Activated CD8-positive, alpha-beta T cell treated with anti-CD3 and anti-CD28 coated beads, Interleukin-2, amount 10 ng/mL, durations not matched to agents 7 days and 5 days (primary cell): ENCODE measurements at regions not wholly inside any gene's neighbourhood (a gene's known extent, or its start where the extent isn't known, plus 50 kb on each side); places are given as distances from the start of the nearest gene placed in this dataset.

Experiments used
- ATAC-seq: fragments of 150-1000 bp; cut with Tn5 transposase; one replicate; pipeline ENCODE4 v1.10.0; 2021; ENCODE audit warnings: moderate library complexity
- CTCF ChIA-PET: fragments of 350-600 bp; sonication (Branson Sonifier 250); formaldehyde crosslinking; loops from one replicate; lab custom pipeline; 2021; ENCODE audit warnings: antibody characterized with exemption; lab: Charles Lee
- POLR2A ChIA-PET: fragments of 350-600 bp; sonication (Branson Sonifier 250); formaldehyde crosslinking; loops from one replicate; lab custom pipeline; 2021; ENCODE audit warnings: antibody characterized with exemption; lab: Charles Lee
- DNase-seq: peaks from one replicate; pipeline ENCODE4 v3.0.0-alpha.2; 2020
- H3K27ac Mint-ChIP-seq: one replicate; pipeline ENCODE4 v1.8.0; 2021; ENCODE audit warnings: mild to moderate bottlenecking, mixed read lengths
- H3K27me3 Mint-ChIP-seq: one replicate; pipeline ENCODE4 v1.8.0; 2021; ENCODE audit warnings: low read depth, mixed read lengths
- H3K36me3 Mint-ChIP-seq: one replicate; pipeline ENCODE4 v1.8.0; 2021; ENCODE audit warnings: low read depth, mixed read lengths
- H3K4me1 Mint-ChIP-seq: one replicate; pipeline ENCODE4 v1.8.0; 2021; ENCODE audit warnings: low read depth, mixed read lengths
- H3K4me3 Mint-ChIP-seq: one replicate; pipeline ENCODE4 v1.8.0; 2021; ENCODE audit warnings: mild to moderate bottlenecking, mixed read lengths
- H3K9me3 Mint-ChIP-seq: one replicate; pipeline ENCODE4 v1.8.0; 2022; ENCODE audit warnings: mixed read lengths; ENCODE audit not compliant: insufficient read depth

- POLR2A ChIA-PET = no interaction called here
- DNase-seq = no peak
- Mint-ChIP-seq H3K36me3 (peaks cover 3% of the 10 kb centered on the region), H3K27me3 (no peaks in the 10 kb centered on the region), H3K9me3 (peaks cover 3% of the 10 kb centered on the region), H3K4me3 (no peak overlapping the region), H3K4me1 (peaks cover 5% of the 10 kb centered on the region), H3K27ac (no peak overlapping the region)
- no peak for ATAC-seq
- CTCF ChIA-PET = no interaction called here
Observed at GRCh38 chr21:28669321-28669720, 323.4 kb downstream of the LTN1 start.

- ATAC-seq = no peak
- Mint-ChIP-seq H3K4me1 (peaks cover under 1% of the 10 kb centered on the region), H3K27me3 (no peaks in the 10 kb centered on the region), H3K36me3 (no peaks in the 10 kb centered on the region), H3K27ac (no peak overlapping the region), H3K4me3 (no peak overlapping the region), H3K9me3 (peaks cover 3% of the 10 kb centered on the region)
- no peak for DNase-seq
- POLR2A ChIA-PET = no interaction called here
- CTCF ChIA-PET = no interaction called here
Observed at GRCh38 chr21:28663754-28664153, 328.9 kb downstream of the LTN1 start.

- DNase-seq = no peak
- H3K4me1 Mint-ChIP-seq = no peaks in the 10 kb centered on the region
- ChIA-PET CTCF (no interaction called here), POLR2A (no interaction called here)
- no peak for ATAC-seq
- no peak overlapping the region for H3K27ac Mint-ChIP-seq
- H3K27me3 Mint-ChIP-seq = no peaks in the 10 kb centered on the region
- no peak overlapping the region for H3K4me3 Mint-ChIP-seq
- peaks cover 3% of the 10 kb centered on the region for H3K9me3 Mint-ChIP-seq
- no peaks in the 10 kb centered on the region for H3K36me3 Mint-ChIP-seq
Observed at GRCh38 chr21:28663111-28663693, 329.5 kb downstream of the LTN1 start.

- ATAC-seq = no peak
- H3K27ac Mint-ChIP-seq = no peak overlapping the region
- POLR2A ChIA-PET = no interaction called here
- no peak overlapping the region for H3K4me3 Mint-ChIP-seq
- DNase-seq = no peak
- CTCF ChIA-PET = interaction anchor here (2.3 kb wide), 1 partner anchor 87 kb away, joined by 8 read pairs; no protein-coding TSS in a partner anchor
- H3K36me3 Mint-ChIP-seq = no peaks in the 10 kb centered on the region
- H3K27me3 Mint-ChIP-seq = no peaks in the 10 kb centered on the region
- H3K4me1 Mint-ChIP-seq = peaks cover 4% of the 10 kb centered on the region
- H3K9me3 Mint-ChIP-seq = peaks cover 5% of the 10 kb centered on the region
Observed at GRCh38 chr21:28657566-28657965, 335.1 kb downstream of the LTN1 start.

- DNase-seq = no peak
- ATAC-seq = no peak
- peaks cover 5% of the 10 kb centered on the region for H3K9me3 Mint-ChIP-seq
- no peak overlapping the region for H3K4me3 Mint-ChIP-seq
- no peaks in the 10 kb centered on the region for H3K27me3 Mint-ChIP-seq
- H3K36me3 Mint-ChIP-seq = no peaks in the 10 kb centered on the region
- H3K4me1 Mint-ChIP-seq = peaks cover 4% of the 10 kb centered on the region
- no peak overlapping the region for H3K27ac Mint-ChIP-seq
- POLR2A ChIA-PET = no interaction called here
- CTCF ChIA-PET = no interaction called here
Observed at GRCh38 chr21:28655471-28655870, 337.2 kb downstream of the LTN1 start.

- POLR2A ChIA-PET = no interaction called here
- CTCF ChIA-PET = no interaction called here
- Mint-ChIP-seq H3K27ac (no peak overlapping the region), H3K27me3 (no peaks in the 10 kb centered on the region), H3K4me1 (peaks cover 4% of the 10 kb centered on the region), H3K4me3 (no peak overlapping the region), H3K9me3 (peaks cover 5% of the 10 kb centered on the region), H3K36me3 (no peaks in the 10 kb centered on the region)
- ATAC-seq (no peak), DNase-seq (no peak)
Observed at GRCh38 chr21:28654406-28654805, 338.3 kb downstream of the LTN1 start.

- Mint-ChIP-seq H3K9me3 (no peaks in the 10 kb centered on the region), H3K4me3 (no peak overlapping the region), H3K36me3 (peaks cover 1% of the 10 kb centered on the region), H3K4me1 (no peaks in the 10 kb centered on the region), H3K27ac (no peak overlapping the region), H3K27me3 (no peaks in the 10 kb centered on the region)
- ChIA-PET POLR2A (no interaction called here), CTCF (no interaction called here)
- ATAC-seq (no peak), DNase-seq (no peak)
Observed at GRCh38 chr21:28644762-28645161, 347.9 kb downstream of the LTN1 start.

GRCh38 chr21:28642891-28643290 is 349.8 kb downstream of the LTN1 start:
- no peak overlapping the region for H3K4me3 Mint-ChIP-seq
- H3K36me3 Mint-ChIP-seq = peaks cover 1% of the 10 kb centered on the region
- DNase-seq (no peak), ATAC-seq (no peak)
- no peak overlapping the region for H3K27ac Mint-ChIP-seq
- no peaks in the 10 kb centered on the region for H3K9me3 Mint-ChIP-seq
- no peaks in the 10 kb centered on the region for H3K27me3 Mint-ChIP-seq
- CTCF ChIA-PET = no interaction called here
- POLR2A ChIA-PET = no interaction called here
- H3K4me1 Mint-ChIP-seq = no peaks in the 10 kb centered on the region

- DNase-seq (no peak), ATAC-seq (no peak)
- CTCF ChIA-PET = no interaction called here
- Mint-ChIP-seq H3K27me3 (no peaks in the 10 kb centered on the region), H3K4me3 (no peak overlapping the region), H3K27ac (no peak overlapping the region), H3K36me3 (peaks cover 1% of the 10 kb centered on the region), H3K4me1 (peaks cover 5% of the 10 kb centered on the region), H3K9me3 (no peaks in the 10 kb centered on the region)
- POLR2A ChIA-PET = no interaction called here
Observed at GRCh38 chr21:28641731-28642130, 350.9 kb downstream of the LTN1 start.

- Mint-ChIP-seq H3K27me3 (no peaks in the 10 kb centered on the region), H3K9me3 (no peaks in the 10 kb centered on the region), H3K36me3 (peaks cover 4% of the 10 kb centered on the region), H3K4me1 (peaks cover 10% of the 10 kb centered on the region), H3K4me3 (no peak overlapping the region), H3K27ac (no peak overlapping the region)
- ChIA-PET POLR2A (no interaction called here), CTCF (no interaction called here)
- DNase-seq = no peak
- ATAC-seq = no peak
Observed at GRCh38 chr21:28640326-28640725, 352.4 kb downstream of the LTN1 start.

- ChIA-PET POLR2A (no interaction called here), CTCF (no interaction called here)
- Mint-ChIP-seq H3K27me3 (no peaks in the 10 kb centered on the region), H3K4me1 (peaks cover 10% of the 10 kb centered on the region), H3K4me3 (no peak overlapping the region), H3K27ac (no peak overlapping the region), H3K9me3 (no peaks in the 10 kb centered on the region), H3K36me3 (peaks cover 4% of the 10 kb centered on the region)
- ATAC-seq (no peak), DNase-seq (no peak)
Observed at GRCh38 chr21:28639737-28640136, 352.9 kb downstream of the LTN1 start.

GRCh38 chr21:28636752-28637691 is 355.7 kb downstream of the LTN1 start:
- Mint-ChIP-seq H3K36me3 (peaks cover 4% of the 10 kb centered on the region), H3K4me1 (peaks cover 10% of the 10 kb centered on the region), H3K4me3 (no peak overlapping the region), H3K27me3 (no peaks in the 10 kb centered on the region), H3K27ac (no peak overlapping the region), H3K9me3 (no peaks in the 10 kb centered on the region)
- ATAC-seq (no peak), DNase-seq (no peak)
- CTCF ChIA-PET = interaction anchor here (1.1 kb wide), 1 partner anchor 109 kb away, joined by 3 read pairs; no protein-coding TSS in a partner anchor
- POLR2A ChIA-PET = interaction anchor here (0.7 kb wide), 1 partner anchor 103 kb away, joined by 4 read pairs; no protein-coding TSS in a partner anchor
